Fibroblast of the aortic adventitia (primary cell): ENCODE measurements at regions not wholly inside any gene's neighbourhood (a gene's known extent, or its start where the extent isn't known, plus 50 kb on each side); places are given as distances from the start of the nearest gene placed in this dataset.

Experiments
- DNase-seq: peaks from one replicate; pipeline ENCODE4 v3.0.0-alpha.2; 2010; ENCODE audit warnings: low read depth
- H3K4me3 ChIP-seq: 2 replicates; pipeline ENCODE4 v1.5.1; 2011; ENCODE audit warnings: low read depth, mild to moderate bottlenecking, control low read depth, low read length, moderate library complexity
- CTCF ChIP-seq: IDR thresholded peaks from 2 replicates; pipeline ENCODE4 v1.5.1; 2011; ENCODE audit warnings: mild to moderate bottlenecking, low read length, control low read depth, inconsistent platforms; ENCODE audit not compliant: insufficient read depth

- no peak for DNase-seq
- H3K4me3 ChIP-seq, result no peak overlapping the region
- no peak for TF ChIP-seq CTCF
These were observed 142.9 kb downstream of the RNASET2 start for GRCh38 chr6:166813461-166813860.

GRCh38 chr6:166810864-166811263 lies 145.5 kb downstream of the RNASET2 start:
- no peak overlapping the region for H3K4me3 ChIP-seq
- DNase-seq, result no peak
- TF ChIP-seq CTCF, result no peak

GRCh38 chr6:166809721-166810120 lies 146.6 kb downstream of the RNASET2 start:
- H3K4me3 ChIP-seq, result no peak overlapping the region
- no peak for DNase-seq
- TF ChIP-seq CTCF, result no peak

GRCh38 chr6:166806962-166807757 lies 149.2 kb downstream of the RNASET2 start:
- no peak overlapping the region for H3K4me3 ChIP-seq
- no peak for DNase-seq
- no peak for TF ChIP-seq CTCF

GRCh38 chr6:166806217-166806838 lies 150.0 kb downstream of the RNASET2 start:
- no peak overlapping the region for H3K4me3 ChIP-seq
- no peak for TF ChIP-seq CTCF

GRCh38 chr6:166803471-166803870 lies 152.9 kb downstream of the RNASET2 start:
- no peak overlapping the region for H3K4me3 ChIP-seq
- no peak for DNase-seq
- no peak for TF ChIP-seq CTCF

More at GRCh38 chr6:166806217-166806838, 150.0 kb downstream of the RNASET2 start:
- no peak for DNase-seq
